ENCODE measurements at regions not wholly inside any gene's neighbourhood (a gene's known extent, or its start where the extent isn't known, plus 50 kb on each side); places are given as distances from the start of the nearest gene placed in this dataset.
"Not testable (repeated sequence)": the region's sequence is repeated elsewhere in the genome, so short reads cannot be mapped to it uniquely, and the experiment has no call there.

DNA sequence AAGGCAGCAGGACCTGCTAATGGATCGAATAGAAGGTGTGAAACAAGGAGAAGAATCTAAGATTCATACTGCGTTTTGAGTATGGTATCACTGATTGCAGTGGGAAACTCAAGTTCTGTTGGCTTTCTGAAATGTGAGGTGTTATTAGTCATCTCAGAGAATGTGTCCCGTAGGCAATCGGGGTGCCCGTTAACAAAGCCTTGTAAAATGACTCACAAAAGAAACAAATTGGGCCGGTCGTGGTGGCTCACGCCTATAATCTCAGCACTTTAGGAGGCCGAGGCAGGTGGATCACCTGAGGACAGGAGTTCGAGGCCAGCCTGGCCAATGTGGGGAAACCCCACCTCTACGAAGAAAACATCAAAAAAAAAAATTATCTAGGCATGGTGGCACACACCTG lies 118.2 kb upstream of the C7orf33 start:
- DNase-seq (ENCODE audit: low read depth) = no peak

DNA sequence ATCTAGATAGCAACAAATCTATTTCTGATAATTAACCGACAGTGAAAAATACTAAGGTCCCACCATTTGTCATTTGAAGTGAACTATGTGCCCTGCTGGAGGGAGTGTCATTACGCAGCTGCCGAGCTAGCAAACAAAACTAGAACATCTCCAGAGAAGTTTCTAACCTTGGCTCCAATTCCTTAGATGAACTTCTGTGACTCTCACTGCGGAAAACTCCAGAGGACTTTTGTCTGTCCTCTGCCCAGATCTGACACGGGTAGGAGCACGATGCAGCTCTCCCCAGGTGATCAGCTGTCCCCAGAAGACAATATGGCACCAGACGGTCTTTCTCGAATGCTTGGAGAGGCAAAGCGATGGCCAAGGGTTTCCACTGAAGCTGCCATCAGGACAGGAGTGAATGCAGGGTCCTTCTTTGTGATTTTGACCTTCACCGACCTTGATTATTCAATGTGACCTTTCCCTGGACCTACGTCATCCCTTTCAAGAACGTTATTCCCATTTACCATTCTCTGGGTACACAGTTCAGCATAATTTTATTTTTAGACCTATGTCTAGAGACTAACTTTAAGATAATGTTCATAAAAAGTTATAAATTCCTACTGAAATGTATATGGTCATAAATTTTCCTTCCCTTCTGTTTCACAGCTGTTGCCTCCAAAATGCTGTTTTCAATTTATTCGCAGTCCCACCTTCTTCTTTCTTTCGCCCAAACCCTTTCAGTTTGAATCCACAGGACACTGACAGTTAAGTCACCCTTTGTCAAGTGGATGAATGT lies 116.7 kb upstream of the C7orf33 start:
- DNase-seq (ENCODE audit: low read depth) = no peak

DNA sequence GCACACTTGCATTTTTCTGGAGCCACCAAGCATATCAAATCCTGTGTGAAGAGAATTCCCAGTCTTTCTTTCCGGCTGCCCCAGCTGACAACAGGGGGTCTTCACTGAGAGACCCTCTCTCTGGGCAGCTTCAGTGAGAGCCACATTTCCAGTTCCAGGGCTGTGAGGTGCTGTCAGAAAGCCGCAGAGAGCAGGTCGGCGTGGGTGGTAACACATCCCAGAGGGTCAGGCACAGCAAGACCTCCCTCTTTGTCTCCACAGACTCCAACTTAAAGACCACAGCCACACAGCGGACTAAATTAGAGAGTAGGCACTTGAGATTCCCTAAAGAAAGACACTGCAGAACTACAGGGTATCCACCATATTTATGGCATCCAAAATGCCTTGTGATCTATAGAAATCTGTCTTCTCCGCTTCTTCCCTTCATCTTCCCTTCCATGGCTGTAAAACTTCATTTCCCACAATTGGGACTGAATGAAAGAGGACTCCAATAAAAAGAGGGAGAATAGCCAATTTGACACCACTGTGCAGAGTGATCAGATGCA lies 116.0 kb upstream of the C7orf33 start:
- no peak for DNase-seq (ENCODE audit: low read depth)

DNA sequence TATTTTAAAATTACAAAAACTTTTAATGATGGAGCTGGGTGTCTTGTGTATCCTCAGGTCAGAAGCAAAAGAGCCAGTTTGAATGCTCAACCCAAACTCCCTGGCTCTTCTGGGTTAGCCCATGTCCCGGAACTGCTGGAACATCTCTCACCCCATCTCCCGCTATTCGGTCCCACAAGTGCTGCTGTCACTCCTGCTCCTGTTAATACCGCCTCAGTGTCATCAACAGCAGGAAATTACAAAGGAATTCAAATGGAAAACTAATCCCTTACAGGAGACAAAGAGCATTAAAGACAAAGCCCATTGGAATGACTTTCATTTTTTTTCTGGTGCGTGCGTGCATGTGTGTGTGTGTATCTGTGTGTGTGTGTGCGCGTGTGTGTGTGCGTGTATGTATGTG lies 112.0 kb upstream of the C7orf33 start:
- DNase-seq (ENCODE audit: low read depth) = no peak

DNA sequence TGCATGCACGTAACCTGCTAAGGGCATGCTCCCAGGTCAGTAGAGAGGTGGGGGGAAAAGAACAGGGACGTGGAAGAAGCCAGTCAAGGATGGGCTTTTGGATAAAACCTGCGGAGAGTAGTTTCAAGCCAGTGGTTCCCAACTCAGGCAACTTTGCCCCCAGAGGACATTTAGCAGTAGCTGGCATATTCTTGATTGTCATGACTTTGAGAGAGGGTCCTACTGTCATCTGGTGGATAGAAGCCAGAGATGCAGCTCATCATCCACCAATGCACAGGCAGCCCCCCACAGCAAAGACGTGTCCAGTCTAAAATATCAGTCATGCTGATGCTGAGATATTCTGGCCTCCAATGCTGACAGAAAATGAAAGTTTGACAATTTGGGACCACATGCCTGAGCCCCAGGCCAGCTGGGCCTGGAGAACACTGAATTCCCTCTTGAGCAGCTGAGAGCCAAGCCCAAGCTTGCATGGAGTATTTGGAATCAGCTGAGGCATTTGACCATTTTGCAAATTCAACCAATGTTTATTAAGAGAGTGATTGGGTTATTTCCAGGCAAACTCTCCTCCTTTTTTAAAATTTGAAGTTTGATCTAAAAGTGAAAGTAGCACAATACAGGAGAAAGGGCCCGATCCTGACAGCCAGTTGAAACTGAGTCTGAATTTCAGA lies 110.0 kb upstream of the C7orf33 start:
- no peak for DNase-seq (ENCODE audit: low read depth)

DNA sequence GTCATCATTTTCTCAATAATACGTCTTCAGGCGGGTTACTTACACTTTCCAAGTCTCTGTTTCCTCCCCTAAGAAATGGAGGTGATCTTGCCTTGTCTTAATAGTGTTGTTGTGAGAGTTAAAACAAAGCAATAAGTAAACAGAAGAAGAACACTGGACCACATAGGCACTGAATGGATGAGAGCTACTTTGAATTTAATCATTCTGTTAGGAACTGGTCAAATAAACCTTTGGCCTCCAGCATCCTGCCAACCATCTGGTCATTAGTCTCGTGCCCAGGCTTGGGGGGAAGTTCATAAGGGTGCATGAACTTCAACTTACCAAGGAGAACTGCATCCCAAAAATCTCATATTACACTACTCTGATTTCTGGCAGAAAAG lies 109.4 kb upstream of the C7orf33 start:
- no peak for DNase-seq (ENCODE audit: low read depth)

DNA sequence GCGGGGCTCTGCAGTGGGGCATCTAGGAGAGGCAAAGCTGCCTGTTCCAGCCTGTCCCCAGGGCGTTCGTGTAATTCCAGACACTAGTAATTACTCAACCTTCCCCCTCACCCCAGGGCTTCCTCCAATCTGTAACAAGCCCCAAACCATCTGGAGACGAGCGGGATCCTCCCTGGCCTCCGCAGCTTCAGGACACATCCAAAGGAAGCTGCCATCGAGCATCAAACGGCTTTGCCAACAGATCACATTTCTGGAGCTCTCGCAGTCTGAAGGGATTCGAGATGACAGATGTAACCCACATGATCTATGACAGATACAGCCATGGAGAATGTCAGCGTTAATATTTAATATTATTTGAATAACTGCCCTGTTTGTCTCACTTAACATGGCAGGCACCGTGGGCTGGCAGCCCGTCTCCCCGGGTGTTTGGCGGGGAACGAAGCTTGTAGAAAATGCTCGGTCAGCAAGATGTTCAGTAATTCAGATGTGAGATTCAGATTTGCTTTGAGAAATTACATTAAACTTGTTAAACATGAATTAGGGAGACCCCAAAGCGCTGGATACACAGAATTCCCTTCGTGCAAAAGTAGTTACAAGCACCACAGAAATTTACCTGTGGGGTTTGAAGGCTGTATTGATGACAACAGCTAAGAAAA lies 108.5 kb upstream of the C7orf33 start:
- no peak for DNase-seq (ENCODE audit: low read depth)

DNA sequence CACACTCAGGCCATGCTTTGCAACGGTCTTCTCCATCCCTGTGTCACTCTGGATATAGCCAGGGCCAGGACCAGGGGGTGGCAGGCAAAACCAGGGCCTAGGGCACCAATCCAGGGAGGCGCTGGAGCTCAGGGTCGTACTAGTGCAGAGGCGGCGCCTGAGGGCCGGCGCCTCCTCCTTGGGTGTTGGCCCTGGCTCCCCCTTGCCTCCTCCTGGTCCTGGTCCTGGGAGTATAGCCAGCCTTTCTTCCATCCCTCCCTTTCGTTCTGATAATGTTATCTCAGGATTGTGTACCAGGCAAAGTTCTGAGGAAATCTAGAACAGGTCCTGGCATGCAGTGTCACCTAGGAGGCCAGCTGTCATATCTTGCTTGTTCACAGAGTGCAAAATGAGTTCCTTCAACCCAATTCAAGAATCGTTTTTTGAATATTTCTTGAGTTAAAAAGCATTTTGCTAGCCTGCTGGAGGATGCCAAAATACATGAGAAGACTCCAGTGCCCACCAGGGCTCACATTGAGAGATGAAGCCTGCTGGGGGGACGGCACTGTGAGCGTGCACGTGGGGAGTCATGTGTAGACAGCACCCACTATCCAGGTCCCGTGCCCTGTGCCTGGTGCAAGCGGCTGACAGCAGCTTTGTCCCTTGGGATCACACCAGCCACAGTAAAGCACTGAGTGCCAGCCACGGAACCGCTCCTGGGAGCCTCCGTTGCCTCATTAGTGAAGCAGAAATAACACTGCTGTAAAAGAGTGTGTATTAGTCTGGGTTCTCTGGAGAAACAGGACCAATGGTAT lies 106.9 kb upstream of the C7orf33 start:
- no peak for DNase-seq (ENCODE audit: low read depth)

DNA sequence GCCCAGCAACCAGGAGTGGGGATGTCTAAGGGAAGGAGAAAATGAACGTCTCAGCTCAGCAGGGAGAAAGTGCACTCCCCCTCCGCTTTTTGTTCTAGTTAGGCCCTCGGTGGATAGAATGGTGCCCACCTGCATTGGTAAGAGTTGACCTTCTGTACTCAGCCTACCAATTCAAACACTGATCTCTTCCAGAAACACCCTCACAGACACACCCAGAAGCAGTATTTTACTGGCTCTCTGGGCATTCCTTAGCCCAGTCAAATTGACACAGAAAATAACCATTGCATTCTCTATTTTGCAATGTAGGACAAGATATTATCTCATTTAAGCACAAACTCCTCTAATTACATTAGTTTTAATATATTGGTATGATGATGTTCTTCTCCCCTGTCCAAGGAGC lies 106.1 kb upstream of the C7orf33 start:
- DNase-seq (ENCODE audit: low read depth) = no peak

DNA sequence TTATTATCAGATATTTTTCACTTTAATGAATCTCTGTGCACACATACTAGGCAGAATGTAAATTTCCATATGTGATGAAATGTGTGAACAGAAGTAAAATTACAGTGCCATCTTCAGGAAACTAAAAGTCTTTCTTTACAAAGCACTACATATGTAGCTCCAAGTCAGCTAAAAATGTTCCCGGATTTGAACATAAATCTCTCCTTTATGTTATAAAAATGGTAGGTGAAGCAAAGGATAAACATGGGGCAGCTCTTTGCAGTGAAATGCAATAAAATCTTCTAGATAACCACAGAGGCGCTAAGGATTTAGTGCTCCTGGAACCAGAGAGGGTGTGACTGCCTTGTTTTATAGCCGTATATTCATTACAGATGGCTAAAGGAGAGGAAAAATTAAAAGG lies 104.9 kb upstream of the C7orf33 start:
- DNase-seq (ENCODE audit: low read depth) = no peak

DNA sequence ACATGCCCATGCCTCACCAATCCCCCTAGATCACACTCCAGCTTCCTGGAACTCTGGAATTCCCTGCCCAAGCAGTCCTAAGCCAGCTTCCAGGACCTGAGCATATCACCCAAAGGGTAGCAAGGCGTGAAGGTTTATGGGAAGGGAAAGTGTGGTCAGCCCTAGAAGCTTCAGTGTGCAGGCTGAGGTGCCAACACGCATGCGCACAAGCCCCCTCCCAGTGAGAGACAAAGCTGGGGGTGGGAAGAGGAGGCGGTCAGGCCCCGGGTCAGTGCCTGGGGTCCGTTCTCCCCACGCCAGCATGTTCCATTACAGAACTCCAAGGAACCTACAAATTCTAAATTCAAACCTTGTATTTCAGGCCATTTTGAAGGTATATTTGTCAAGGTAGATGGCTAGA lies 103.6 kb upstream of the C7orf33 start:
- no peak for DNase-seq (ENCODE audit: low read depth)

DNA sequence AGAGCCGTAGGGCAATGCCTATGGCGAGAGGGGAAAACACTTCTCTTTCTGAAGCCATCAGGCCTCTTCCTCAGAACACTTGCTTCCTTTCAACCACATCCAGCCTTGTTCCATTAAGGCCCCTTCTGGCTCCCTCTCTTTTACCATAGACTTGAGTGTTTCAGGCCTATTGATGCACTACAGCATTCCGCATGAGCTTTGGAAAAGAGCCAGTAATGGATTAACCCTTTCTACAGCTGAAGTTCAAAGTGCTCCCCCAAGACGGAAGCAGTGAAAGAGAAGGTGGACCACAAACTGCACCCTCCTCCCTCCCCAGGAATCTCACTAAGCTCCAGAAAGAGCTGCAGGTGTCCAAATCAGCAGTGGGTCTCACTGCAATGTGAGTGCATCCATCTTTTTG lies 102.7 kb upstream of the C7orf33 start:
- no peak for DNase-seq (ENCODE audit: low read depth)

DNA sequence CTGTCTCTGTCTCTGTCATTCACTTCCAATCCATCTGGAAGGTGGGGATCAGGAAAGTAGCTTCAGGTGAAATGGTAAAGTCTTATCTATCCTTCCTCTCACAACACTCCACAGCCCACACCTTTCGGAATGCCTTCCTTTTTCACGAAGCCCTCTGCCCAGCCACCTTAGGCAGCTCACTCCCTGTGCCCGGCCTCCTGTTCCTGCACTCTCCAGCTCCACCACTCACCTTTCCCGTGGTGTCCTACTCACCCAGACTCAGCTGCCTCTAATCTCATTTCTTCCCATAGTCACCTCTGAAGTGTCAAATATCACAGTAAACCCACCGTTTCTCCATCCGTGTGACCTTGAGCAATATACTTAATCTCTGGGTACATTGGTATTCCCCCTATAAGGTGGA lies 100.9 kb upstream of the C7orf33 start:
- DNase-seq (ENCODE audit: low read depth) = no peak

DNA sequence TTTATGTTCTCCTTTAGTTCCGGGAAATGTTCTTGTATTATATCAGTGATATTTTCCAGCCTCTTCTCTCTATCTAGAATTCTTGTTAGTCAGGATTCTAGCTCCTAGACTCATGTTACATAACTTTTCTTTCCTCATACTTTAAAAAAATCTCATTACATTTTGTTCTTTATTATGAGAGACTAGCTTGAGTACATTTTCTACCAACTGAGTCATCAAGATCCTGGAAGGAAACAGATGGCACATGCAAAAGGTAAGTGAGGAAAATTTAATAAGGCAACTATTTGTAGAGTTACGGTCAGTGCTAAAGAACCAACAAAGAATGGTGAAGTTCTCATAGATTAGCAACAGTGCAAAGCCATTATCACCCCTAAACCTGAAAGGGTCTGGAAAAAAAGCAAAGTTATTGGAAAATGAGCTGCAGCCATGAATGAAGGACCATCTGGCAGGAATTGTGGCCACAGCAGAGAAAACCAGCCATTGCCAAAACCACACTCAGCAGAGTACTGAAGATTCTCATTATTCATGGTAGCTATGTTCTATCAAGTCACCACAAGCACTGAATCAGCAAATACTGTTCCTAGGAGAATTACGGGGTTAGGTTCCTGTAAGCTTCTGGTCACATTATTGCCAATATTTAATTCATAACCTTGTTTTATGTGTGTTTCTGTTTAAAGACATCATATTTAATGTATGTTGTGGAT lies 98.3 kb upstream of the C7orf33 start:
- no peak for DNase-seq (ENCODE audit: low read depth)

DNA sequence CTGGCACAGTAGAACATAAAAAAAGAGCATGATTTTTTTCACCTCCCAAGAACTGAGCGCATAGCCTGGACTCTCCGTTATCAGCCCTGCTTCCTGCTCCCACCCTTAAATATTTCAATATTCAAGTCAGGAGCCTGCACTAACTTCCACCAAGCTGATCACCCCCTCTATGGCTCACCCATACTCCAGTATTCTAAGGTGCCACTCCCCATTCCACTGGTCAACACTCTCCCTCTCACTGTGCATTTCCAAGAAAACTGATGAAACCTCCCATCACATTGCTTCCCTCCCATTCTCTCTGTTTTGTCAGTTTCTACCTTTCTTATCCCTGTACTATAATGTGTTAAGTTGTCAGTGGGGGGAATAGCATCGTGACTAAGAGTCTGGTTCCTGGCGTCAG lies 95.0 kb upstream of the C7orf33 start:
- no peak for DNase-seq (ENCODE audit: low read depth)

DNA sequence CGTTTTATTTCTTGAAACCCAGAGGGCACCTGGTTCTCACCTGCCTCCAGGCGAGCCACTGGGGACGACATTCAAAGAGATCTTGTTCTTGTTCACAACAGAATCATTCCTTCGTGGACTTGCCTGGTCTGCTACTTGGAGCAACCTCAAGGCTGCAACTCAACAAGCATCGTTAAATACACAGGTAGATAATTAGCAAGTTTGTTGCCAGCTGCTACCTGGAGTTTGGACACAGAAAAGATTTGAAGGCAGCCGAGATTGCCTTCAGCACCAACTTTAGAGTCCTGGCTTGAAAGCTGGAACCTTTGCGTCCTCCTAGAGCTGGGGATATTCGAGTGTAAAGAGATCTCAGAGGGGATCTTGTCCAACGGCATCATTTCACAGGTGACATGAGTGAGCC lies 89.6 kb upstream of the C7orf33 start:
- no peak for DNase-seq (ENCODE audit: low read depth)

DNA sequence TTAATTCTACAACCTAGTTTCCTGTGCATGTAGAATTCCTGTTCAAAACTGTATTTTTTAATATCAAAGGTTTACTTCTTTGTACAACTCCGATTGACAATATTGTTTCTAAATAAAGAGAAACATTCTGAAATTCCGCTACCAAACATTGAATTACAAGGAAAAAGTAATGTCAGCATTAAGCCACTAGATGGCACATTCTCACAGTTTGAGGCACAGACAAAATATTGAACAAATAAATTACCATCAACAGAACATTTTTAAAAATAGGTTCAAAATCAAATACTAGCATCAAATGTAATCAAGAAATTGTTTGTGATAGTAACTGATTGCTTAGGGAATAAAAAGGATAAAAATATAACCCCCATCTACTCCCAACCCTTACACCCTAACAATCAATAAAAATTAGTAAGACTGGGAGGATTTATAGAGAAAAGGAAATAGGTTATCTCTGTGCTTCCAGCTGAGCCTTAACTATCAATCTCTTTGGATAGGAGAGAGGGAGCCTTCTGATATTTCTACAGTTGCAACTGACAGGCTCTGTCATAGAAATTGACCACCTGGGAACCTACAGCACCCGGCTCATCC lies 86.6 kb upstream of the C7orf33 start:
- no peak for DNase-seq (ENCODE audit: low read depth)

DNA sequence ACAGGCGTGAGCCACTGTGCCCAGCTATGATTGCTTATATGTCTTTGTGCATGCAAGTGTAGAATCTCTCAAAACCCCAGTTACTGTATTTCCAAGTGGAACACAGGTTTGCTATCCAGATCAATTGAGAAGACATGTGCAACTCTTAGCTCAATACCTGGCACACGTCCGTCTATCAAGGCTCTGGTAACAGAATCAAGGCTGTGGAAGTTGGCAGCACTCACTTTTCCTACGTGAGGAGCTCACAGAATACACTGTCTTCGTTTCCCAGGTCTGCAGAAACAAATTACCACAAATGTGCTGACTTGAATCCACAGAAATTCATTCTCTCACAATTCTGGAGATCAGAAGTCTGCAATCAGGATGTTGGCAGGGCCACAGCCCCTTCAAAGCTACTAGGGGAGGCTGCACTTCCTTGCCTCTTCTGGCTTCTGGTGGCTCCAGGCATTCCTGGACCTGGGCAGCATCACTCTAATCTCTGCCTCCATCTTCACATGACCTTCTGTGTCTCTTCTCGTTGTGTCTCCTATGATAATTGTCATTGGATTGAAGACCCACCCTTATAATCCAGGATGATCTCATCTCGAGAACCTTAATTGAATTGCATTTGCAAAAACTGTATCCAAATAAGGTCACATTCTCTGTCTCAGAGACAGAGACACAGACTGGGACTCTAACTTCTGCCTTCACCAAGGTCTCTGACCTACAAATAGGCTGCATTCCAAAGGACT lies 84.8 kb upstream of the C7orf33 start:
- DNase-seq (ENCODE audit: low read depth) = no peak

DNA sequence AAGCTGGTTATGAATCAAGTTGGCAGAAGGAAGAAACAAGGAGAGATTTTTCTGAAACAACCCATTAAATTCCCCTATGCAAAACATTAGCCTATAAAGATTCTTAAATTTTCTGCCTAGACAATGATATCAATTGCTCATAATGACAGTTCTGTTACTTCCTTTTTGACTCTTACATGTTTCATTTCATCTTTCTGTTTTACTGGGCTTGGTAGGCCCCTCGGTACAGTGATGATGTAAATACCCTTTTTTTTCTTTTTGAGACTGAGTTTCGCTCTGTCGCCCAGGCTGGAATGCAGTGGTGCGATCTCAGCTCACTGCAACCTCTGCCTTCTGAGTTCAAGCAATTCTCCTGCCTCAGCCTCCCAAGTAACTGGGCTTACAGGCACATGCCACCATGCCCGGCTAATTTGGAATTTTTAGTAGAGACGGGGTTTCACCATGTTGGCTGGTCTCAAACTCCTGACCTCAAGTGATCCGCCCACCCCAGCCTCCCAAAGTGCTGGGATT lies 83.4 kb upstream of the C7orf33 start:
- not testable (repeated sequence) for DNase-seq (ENCODE audit: low read depth)

DNA sequence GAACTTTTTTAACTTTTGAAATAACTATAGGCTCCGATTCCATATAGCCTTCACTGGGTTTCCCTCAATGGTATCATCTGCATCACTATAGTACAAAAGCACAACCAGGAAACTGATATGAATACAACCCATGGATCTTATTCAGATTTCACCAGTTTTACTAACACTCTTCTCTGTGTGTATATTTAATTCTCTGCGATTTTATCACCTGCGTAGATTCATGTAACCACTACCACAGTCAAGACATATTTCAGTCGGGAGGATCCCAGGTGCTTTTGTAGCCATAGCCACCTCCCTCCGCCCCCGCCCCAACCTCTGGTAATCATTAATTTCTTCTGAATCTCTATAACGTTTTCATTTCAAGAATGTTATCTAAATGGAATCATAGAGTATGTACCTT lies 82.8 kb upstream of the C7orf33 start:
- no peak for DNase-seq (ENCODE audit: low read depth)
